PFSK-1 (cell line): ENCODE measurements at regions not wholly inside any gene's neighbourhood (a gene's known extent, or its start where the extent isn't known, plus 50 kb on each side); places are given as distances from the start of the nearest gene placed in this dataset.

Experiments used
- FOXP2 ChIP-seq: optimal IDR thresholded peaks from 2 replicates; pipeline ENCODE3; 2011; ENCODE audit warnings: borderline replicate concordance, control low read depth, inconsistent platforms; ENCODE audit not compliant: insufficient read depth; ENCODE audit errors: extremely low read length, extremely low read depth
- POLR2AphosphoS5 ChIP-seq: IDR thresholded peaks from 2 replicates; pipeline ENCODE4 v1.6.1; 2012; ENCODE audit warnings: low read depth, mild to moderate bottlenecking, control low read depth, low read length, moderate library complexity
- REST ChIP-seq, 2 experiments: IDR thresholded peaks; 2 replicates each; pipeline versions ENCODE4 v1.6.1 to v1.8.0; 2011 to 2012; ENCODE audit warnings: low read depth in 2 of 2, low read length in 2 of 2, control low read depth in 1 of 2, inconsistent platforms in 1 of 2, mild to moderate bottlenecking in 1 of 2, moderate library complexity in 1 of 2; ENCODE audit not compliant: insufficient read depth in 1 of 2
- SIN3A ChIP-seq: IDR thresholded peaks from 2 replicates; pipeline ENCODE4 v1.6.1; 2012; ENCODE audit warnings: mild to moderate bottlenecking, low read length, moderate library complexity, borderline replicate concordance; ENCODE audit not compliant: insufficient read depth
- TAF1 ChIP-seq: IDR thresholded peaks from 2 replicates; pipeline ENCODE4 v1.6.1; 2012; ENCODE audit warnings: low read length, control low read depth, borderline replicate concordance; ENCODE audit not compliant: insufficient read depth

GRCh38 chr13:76148926-76149325 is 512.8 kb downstream of the LMO7 start:
- TF ChIP-seq SIN3A (no peak), TAF1 (no peak), FOXP2 (no peak), POLR2AphosphoS5 (no peak), REST (IDR thresholded peaks at IDR 0.05; ENCODE audit: insufficient read depth in 1 of 2, low read depth in 2 of 2, low read length in 2 of 2) (no peak)

- no peak for TF ChIP-seq SIN3A
- TF ChIP-seq FOXP2: no peak
- no peak for TF ChIP-seq TAF1
- no peak for TF ChIP-seq POLR2AphosphoS5
- TF ChIP-seq REST (IDR thresholded peaks at IDR 0.05; ENCODE audit: insufficient read depth in 1 of 2, low read depth in 2 of 2, low read length in 2 of 2): no peak
These were observed 512.2 kb downstream of the LMO7 start for GRCh38 chr13:76148374-76148773.

GRCh38 chr13:76132532-76132931 is 496.4 kb downstream of the LMO7 start:
- TF ChIP-seq SIN3A (no peak), TAF1 (no peak), REST (IDR thresholded peaks at IDR 0.05; ENCODE audit: insufficient read depth in 1 of 2, low read depth in 2 of 2, low read length in 2 of 2) (no peak), POLR2AphosphoS5 (no peak), FOXP2 (no peak)

- no peak for TF ChIP-seq POLR2AphosphoS5
- TF ChIP-seq SIN3A: no peak
- TF ChIP-seq FOXP2: no peak
- no peak for TF ChIP-seq TAF1
- no peak for TF ChIP-seq REST (IDR thresholded peaks at IDR 0.05; ENCODE audit: insufficient read depth in 1 of 2, low read depth in 2 of 2, low read length in 2 of 2)
These were observed 495.4 kb downstream of the LMO7 start for GRCh38 chr13:76131551-76131950.
